ENCODE measurements at regions not wholly inside any gene's neighbourhood (a gene's known extent, or its start where the extent isn't known, plus 50 kb on each side); places are given as distances from the start of the nearest gene placed in this dataset.

GRCh38 chr9:74220327-74220726, 276.8 kb upstream of the RORB start:
- no peaks in the 10 kb centered on the region for H3K4me1 ChIP-seq (ENCODE audit: control insufficient read depth, insufficient read depth, low read length)
- 72% methylated on average over 5 of the region's 5 CpGs for WGBS
- intact Hi-C loops (cut with DNase I), result no loop called here

GRCh38 chr9:74236857-74237256, 260.3 kb upstream of the RORB start:
- Histone ChIP-seq H3K27ac (ENCODE audit: low read length) (no peak overlapping the region), H3K4me1 (ENCODE audit: control insufficient read depth, insufficient read depth, low read length) (no peaks in the 10 kb centered on the region), H3K9me3 (ENCODE audit: control insufficient read depth, low read length) (no peaks in the 10 kb centered on the region), H3K4me3 (ENCODE audit: low read length) (no peak overlapping the region), H3K27me3 (ENCODE audit: control insufficient read depth, insufficient read depth) (no peaks in the 10 kb centered on the region)
- ATAC-seq (no peak), DNase-seq (no peak)
- intact Hi-C loops (cut with DNase I), result no loop called here
- 58% methylated on average over 2 of the region's 2 CpGs for WGBS

More at GRCh38 chr9:74220327-74220726, 276.8 kb upstream of the RORB start:
- DNase-seq, result no peak
- Histone ChIP-seq H3K27ac (ENCODE audit: low read length) (no peak overlapping the region), H3K9me3 (ENCODE audit: control insufficient read depth, low read length) (no peaks in the 10 kb centered on the region), H3K4me3 (ENCODE audit: low read length) (no peak overlapping the region), H3K27me3 (ENCODE audit: control insufficient read depth, insufficient read depth) (no peaks in the 10 kb centered on the region)
- no peak for ATAC-seq

GRCh38 chr9:74245866-74246497, 251.2 kb upstream of the RORB start:
- WGBS, result 86% methylated on average over 3 of the region's 3 CpGs
- no peak for ATAC-seq

GRCh38 chr9:74255489-74255984, 241.6 kb upstream of the RORB start:
- intact Hi-C loops (cut with DNase I), result no loop called here
- ATAC-seq, result no peak
- DNase-seq, result no peak
- WGBS, result 55% methylated on average over 4 of the region's 4 CpGs
- H3K27me3 ChIP-seq (ENCODE audit: control insufficient read depth, insufficient read depth), result no peaks in the 10 kb centered on the region
- H3K27ac ChIP-seq (ENCODE audit: low read length), result no peak overlapping the region
- H3K4me3 ChIP-seq (ENCODE audit: low read length), result no peak overlapping the region
- H3K9me3 ChIP-seq (ENCODE audit: control insufficient read depth, low read length), result no peaks in the 10 kb centered on the region
- H3K4me1 ChIP-seq (ENCODE audit: control insufficient read depth, insufficient read depth, low read length), result no peaks in the 10 kb centered on the region

More at GRCh38 chr9:74245866-74246497, 251.2 kb upstream of the RORB start:
- intact Hi-C loops (cut with DNase I), result no loop called here
- Histone ChIP-seq H3K27me3 (ENCODE audit: control insufficient read depth, insufficient read depth) (no peaks in the 10 kb centered on the region), H3K27ac (ENCODE audit: low read length) (no peak overlapping the region), H3K4me1 (ENCODE audit: control insufficient read depth, insufficient read depth, low read length) (no peaks in the 10 kb centered on the region), H3K4me3 (ENCODE audit: low read length) (no peak overlapping the region), H3K9me3 (ENCODE audit: control insufficient read depth, low read length) (no peaks in the 10 kb centered on the region)
- no peak for DNase-seq

- no peak overlapping the region for H3K4me3 ChIP-seq (ENCODE audit: low read length)
- ATAC-seq (no peak), DNase-seq (peak in 2 of 3 donors; percentile 28 to 39)
- no peaks in the 10 kb centered on the region for H3K9me3 ChIP-seq (ENCODE audit: control insufficient read depth, low read length)
- no peaks in the 10 kb centered on the region for H3K27me3 ChIP-seq (ENCODE audit: control insufficient read depth, insufficient read depth)
- WGBS, result 92% methylated on average over 41 of the region's 41 CpGs
- H3K4me1 ChIP-seq (ENCODE audit: control insufficient read depth, insufficient read depth, low read length), result no peaks in the 10 kb centered on the region
- intact Hi-C loops (cut with DNase I), result no loop called here
- H3K27ac ChIP-seq (ENCODE audit: low read length), result no peak overlapping the region
Observed at GRCh38 chr9:74275872-74276508, 221.1 kb upstream of the RORB start.

GRCh38 chr9:74277532-74277931, 219.6 kb upstream of the RORB start:
- no peak for DNase-seq
- Histone ChIP-seq H3K27ac (ENCODE audit: low read length) (no peak overlapping the region), H3K9me3 (ENCODE audit: control insufficient read depth, low read length) (no peaks in the 10 kb centered on the region), H3K4me3 (ENCODE audit: low read length) (no peak overlapping the region), H3K27me3 (ENCODE audit: control insufficient read depth, insufficient read depth) (no peaks in the 10 kb centered on the region), H3K4me1 (ENCODE audit: control insufficient read depth, insufficient read depth, low read length) (no peaks in the 10 kb centered on the region)
- WGBS, result 71% methylated on average over 3 of the region's 3 CpGs
- no peak for ATAC-seq
- intact Hi-C loops (cut with DNase I), result no loop called here

GRCh38 chr9:74281674-74282073, 215.5 kb upstream of the RORB start:
- DNase-seq, result no peak
- no peak overlapping the region for H3K27ac ChIP-seq (ENCODE audit: low read length)

GRCh38 chr9:74282526-74283253, 214.4 kb upstream of the RORB start:
- no peak for DNase-seq
- no peaks in the 10 kb centered on the region for H3K4me1 ChIP-seq (ENCODE audit: control insufficient read depth, insufficient read depth, low read length)
- H3K4me3 ChIP-seq (ENCODE audit: low read length), result no peak overlapping the region
- no peaks in the 10 kb centered on the region for H3K9me3 ChIP-seq (ENCODE audit: control insufficient read depth, low read length)
- 0% methylated on average over 1 of the region's 1 CpG for WGBS
- intact Hi-C loops (cut with DNase I), result no loop called here
- no peaks in the 10 kb centered on the region for H3K27me3 ChIP-seq (ENCODE audit: control insufficient read depth, insufficient read depth)
- H3K27ac ChIP-seq (ENCODE audit: low read length), result no peak overlapping the region
- no peak for ATAC-seq

More at GRCh38 chr9:74281674-74282073, 215.5 kb upstream of the RORB start:
- H3K27me3 ChIP-seq (ENCODE audit: control insufficient read depth, insufficient read depth), result no peaks in the 10 kb centered on the region
- intact Hi-C loops (cut with DNase I), result no loop called here
- H3K4me1 ChIP-seq (ENCODE audit: control insufficient read depth, insufficient read depth, low read length), result no peaks in the 10 kb centered on the region
- H3K4me3 ChIP-seq (ENCODE audit: low read length), result no peak overlapping the region
- 90% methylated on average over 1 of the region's 1 CpG for WGBS
- no peaks in the 10 kb centered on the region for H3K9me3 ChIP-seq (ENCODE audit: control insufficient read depth, low read length)
- ATAC-seq, result no peak

- intact Hi-C loops (cut with DNase I), result no loop called here
- DNase-seq, result no peak
- 47% methylated on average over 11 of the region's 11 CpGs for WGBS
Observed at GRCh38 chr9:74284581-74285450, 212.3 kb upstream of the RORB start.

GRCh38 chr9:74293479-74293878, 203.7 kb upstream of the RORB start:
- Histone ChIP-seq H3K9me3 (ENCODE audit: control insufficient read depth, low read length) (no peaks in the 10 kb centered on the region), H3K27ac (ENCODE audit: low read length) (no peak overlapping the region), H3K4me1 (ENCODE audit: control insufficient read depth, insufficient read depth, low read length) (no peaks in the 10 kb centered on the region), H3K4me3 (ENCODE audit: low read length) (no peak overlapping the region), H3K27me3 (ENCODE audit: control insufficient read depth, insufficient read depth) (no peaks in the 10 kb centered on the region)
- intact Hi-C loops (cut with DNase I), result no loop called here
- no peak for ATAC-seq
- DNase-seq, result no peak
- WGBS, result 73% methylated on average over 2 of the region's 2 CpGs

More at GRCh38 chr9:74284581-74285450, 212.3 kb upstream of the RORB start:
- no peaks in the 10 kb centered on the region for H3K9me3 ChIP-seq (ENCODE audit: control insufficient read depth, low read length)
- H3K4me3 ChIP-seq (ENCODE audit: low read length), result no peak overlapping the region
- no peaks in the 10 kb centered on the region for H3K4me1 ChIP-seq (ENCODE audit: control insufficient read depth, insufficient read depth, low read length)
- no peak for ATAC-seq
- H3K27ac ChIP-seq (ENCODE audit: low read length), result no peak overlapping the region
- no peaks in the 10 kb centered on the region for H3K27me3 ChIP-seq (ENCODE audit: control insufficient read depth, insufficient read depth)

Measured in right cardiac atrium (tissue), 5 donors.